BE2C (cell line): ENCODE measurements at regions not wholly inside any gene's neighbourhood (a gene's known extent, or its start where the extent isn't known, plus 50 kb on each side); places are given as distances from the start of the nearest gene placed in this dataset.

Experiments used
- DNase-seq: peaks from one replicate; pipeline ENCODE4 v3.0.0-alpha.2; 2020
- H3K27me3 ChIP-seq: fragments of 250-450 bp; sonication (Bioruptor Pico); 2 replicates; pipeline ENCODE4 v1.5.1; 2020; ENCODE audit warnings: mild to moderate bottlenecking
- H3K36me3 ChIP-seq: fragments of 250-450 bp; sonication (Bioruptor Pico); 2 replicates; pipeline ENCODE4 v1.5.1; 2020; ENCODE audit warnings: mild to moderate bottlenecking
- H3K4me1 ChIP-seq: fragments of 250-450 bp; sonication (Bioruptor Pico); 2 replicates; pipeline ENCODE4 v1.5.1; 2020
- H3K4me3 ChIP-seq: 2 replicates; pipeline ENCODE4 v1.5.1; 2011; ENCODE audit warnings: low read depth, low read length
- H3K9me3 ChIP-seq: fragments of 250-450 bp; sonication (Bioruptor Pico); 2 replicates; pipeline ENCODE4 v1.5.1; 2020
- CTCF ChIP-seq: IDR thresholded peaks from 2 replicates; pipeline ENCODE4 v1.5.1; 2012; ENCODE audit warnings: mild to moderate bottlenecking, low read depth, low read length

DNA sequence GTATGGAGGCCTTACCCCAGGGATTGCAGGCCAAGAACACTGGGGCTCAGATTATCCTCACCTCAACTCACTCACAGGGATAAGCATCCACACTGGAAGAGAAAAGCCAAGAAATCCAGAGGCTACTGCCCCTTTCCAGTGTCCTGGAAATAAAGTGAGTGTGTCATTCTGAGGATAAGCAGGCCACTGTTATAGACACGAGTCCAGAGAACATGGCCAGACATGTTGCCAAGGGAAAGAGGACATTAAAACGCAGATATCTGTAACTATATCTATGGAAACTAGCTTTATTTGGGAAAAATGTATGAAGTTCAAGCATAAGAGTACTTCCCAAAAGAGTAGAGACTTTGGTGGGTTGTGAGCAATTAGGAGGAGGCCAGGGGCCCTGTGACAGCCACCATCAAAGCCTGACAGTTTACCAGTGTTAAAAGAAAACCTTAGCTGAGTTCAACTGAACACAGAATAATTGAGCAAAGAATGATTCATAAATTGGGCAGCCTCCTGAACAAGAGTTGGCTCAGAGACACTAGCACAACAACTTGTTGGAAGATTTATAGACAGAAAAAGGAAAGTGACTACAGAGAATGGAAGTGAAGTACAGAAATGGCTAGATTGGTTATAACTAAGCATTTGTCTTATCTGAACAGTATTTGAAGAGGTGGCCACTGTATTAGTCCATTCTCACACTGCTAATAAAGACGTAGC lies 1222.2 kb downstream of the STIM2 start:
- H3K36me3 ChIP-seq, result no peaks in the 10 kb centered on the region
- DNase-seq, result no peak
- no peak for TF ChIP-seq CTCF
- H3K4me1 ChIP-seq, result no peaks in the 10 kb centered on the region
- H3K27me3 ChIP-seq, result no peaks in the 10 kb centered on the region
- H3K4me3 ChIP-seq, result no peak overlapping the region
- H3K9me3 ChIP-seq, result no peaks in the 10 kb centered on the region; the same call in 1 of the 2 replicates

DNA sequence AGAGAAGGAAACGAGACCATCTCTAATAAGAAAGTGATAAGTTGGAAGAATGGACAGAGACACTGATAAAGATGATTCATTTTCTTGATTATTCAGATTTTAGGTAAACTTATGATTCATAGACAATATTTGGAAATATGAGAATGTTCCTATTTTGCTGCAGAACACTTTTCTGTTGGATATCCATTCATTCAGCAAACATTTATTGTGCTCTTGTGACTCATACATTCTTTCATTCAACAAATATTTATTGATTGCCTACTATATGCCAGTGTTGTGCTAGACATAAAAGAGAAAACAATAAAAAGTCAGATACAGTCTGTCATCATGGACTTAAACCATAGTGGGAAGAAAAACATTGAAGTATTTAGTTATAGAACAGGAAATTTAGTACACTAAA lies 1232.0 kb downstream of the STIM2 start:
- H3K4me3 ChIP-seq, result no peak overlapping the region
- no peak for TF ChIP-seq CTCF

GRCh38 chr4:28093071-28093470 lies 1232.4 kb downstream of the STIM2 start:
- Histone ChIP-seq H3K4me3 (no peak overlapping the region), H3K36me3 (no peaks in the 10 kb centered on the region), H3K27me3 (no peaks in the 10 kb centered on the region), H3K9me3 (no peaks in the 10 kb centered on the region), H3K4me1 (no peaks in the 10 kb centered on the region)
- no peak for TF ChIP-seq CTCF
- no peak for DNase-seq

More for the DNA sequence above, 1232.0 kb downstream of the STIM2 start:
- no peak for DNase-seq
- no peaks in the 10 kb centered on the region for H3K27me3 ChIP-seq
- H3K36me3 ChIP-seq, result no peaks in the 10 kb centered on the region
- no peaks in the 10 kb centered on the region for H3K9me3 ChIP-seq
- no peaks in the 10 kb centered on the region for H3K4me1 ChIP-seq

DNA sequence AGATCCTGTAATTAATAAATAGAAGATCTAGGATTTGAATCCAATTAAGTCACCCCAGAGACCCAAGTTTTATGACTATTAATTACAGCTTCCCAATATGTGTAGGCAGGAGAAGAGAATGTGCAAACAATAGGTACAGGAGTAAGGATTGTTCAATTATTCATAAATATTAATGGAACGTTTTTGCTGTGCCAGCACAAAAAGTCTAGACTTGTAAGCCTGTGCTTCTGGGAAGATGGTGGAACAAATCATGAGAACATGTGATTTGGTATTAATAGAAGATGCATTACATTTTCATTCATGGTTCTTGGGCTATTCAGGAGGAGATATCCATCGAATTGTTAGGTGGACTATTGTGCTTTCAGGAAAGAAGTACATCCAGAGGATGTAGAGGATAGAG lies 1240.9 kb downstream of the STIM2 start:
- DNase-seq, result no peak
- no peak overlapping the region for H3K4me3 ChIP-seq
- TF ChIP-seq CTCF, result no peak

DNA sequence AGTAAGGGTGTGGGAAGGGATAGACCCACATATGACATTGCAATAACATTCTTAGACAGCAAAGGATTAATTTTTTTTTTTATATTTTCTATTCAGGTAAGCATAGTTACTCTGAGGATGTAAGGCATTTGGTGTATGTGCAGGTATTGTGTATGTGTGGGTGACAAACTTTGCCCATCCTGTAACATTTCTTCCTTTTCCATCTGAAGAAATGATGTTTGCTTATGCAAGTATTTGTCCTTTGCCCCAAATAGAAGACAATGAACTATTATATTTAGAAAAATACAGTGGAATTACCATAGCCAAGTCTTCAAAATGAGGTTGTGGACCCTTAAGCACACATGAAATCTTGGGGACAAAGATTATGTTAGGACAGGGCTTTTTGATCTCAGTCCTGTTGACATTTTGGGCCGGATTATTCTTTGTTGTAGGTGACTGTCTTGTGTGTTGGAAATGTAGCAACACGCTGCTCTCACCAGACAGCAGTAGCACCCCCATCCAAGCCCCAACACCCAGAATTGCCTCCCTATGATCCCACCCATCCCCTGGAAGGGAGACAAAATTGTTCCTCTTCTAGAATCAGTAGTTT lies 1244.7 kb downstream of the STIM2 start:
- H3K27me3 ChIP-seq, result no peaks in the 10 kb centered on the region
- no peaks in the 10 kb centered on the region for H3K4me1 ChIP-seq
- DNase-seq, result no peak
- TF ChIP-seq CTCF, result no peak
- H3K36me3 ChIP-seq, result no peaks in the 10 kb centered on the region
- no peak overlapping the region for H3K4me3 ChIP-seq
- no peaks in the 10 kb centered on the region for H3K9me3 ChIP-seq

More for the DNA sequence above, 1240.9 kb downstream of the STIM2 start:
- Histone ChIP-seq H3K27me3 (no peaks in the 10 kb centered on the region), H3K9me3 (no peaks in the 10 kb centered on the region), H3K4me1 (no peaks in the 10 kb centered on the region), H3K36me3 (no peaks in the 10 kb centered on the region)

- Histone ChIP-seq H3K36me3 (no peaks in the 10 kb centered on the region), H3K9me3 (no peaks in the 10 kb centered on the region), H3K27me3 (no peaks in the 10 kb centered on the region), H3K4me3 (no peak overlapping the region), H3K4me1 (no peaks in the 10 kb centered on the region)
- no peak for DNase-seq
- TF ChIP-seq CTCF, result no peak
Observed at GRCh38 chr4:28106155-28106554, 1245.5 kb downstream of the STIM2 start.
